ENCODE measurements at regions not wholly inside any gene's neighbourhood (a gene's known extent, or its start where the extent isn't known, plus 50 kb on each side); places are given as distances from the start of the nearest gene placed in this dataset.
A peak's percentile ranks its signal among the peaks of the same experiment; 100 is the strongest.
"Not testable (repeated sequence)": the region's sequence is repeated elsewhere in the genome, so short reads cannot be mapped to it uniquely, and the experiment has no call there.

GRCh38 chr6:22133357-22133756 is 163.5 kb downstream of the PRL start:
- no peak for DNase-seq

- DNase-seq: no peak
Observed at GRCh38 chr6:22134308-22134707, 162.5 kb downstream of the PRL start.

- DNase-seq: no peak
Observed at GRCh38 chr6:22135395-22135794, 161.4 kb downstream of the PRL start.

- DNase-seq: not testable (repeated sequence)
Observed at GRCh38 chr6:22140736-22141135, 156.1 kb downstream of the PRL start.

- no peak for DNase-seq
Observed at GRCh38 chr6:22141241-22141745, 155.5 kb downstream of the PRL start.

- DNase-seq: no peak
Observed at GRCh38 chr6:22142856-22143255, 154.0 kb downstream of the PRL start.

GRCh38 chr6:22145376-22145775 is 151.5 kb downstream of the PRL start:
- no peak for DNase-seq

- no peak for DNase-seq
Observed at GRCh38 chr6:22145823-22146677, 150.8 kb downstream of the PRL start.

- no peak for DNase-seq
Observed at GRCh38 chr6:22146678-22146930, 150.2 kb downstream of the PRL start.

- DNase-seq: no peak
Observed at GRCh38 chr6:22146931-22147701, 149.7 kb downstream of the PRL start.

- DNase-seq: peak; percentile 56
Observed at GRCh38 chr6:22147921-22148776, 148.7 kb downstream of the PRL start.

- DNase-seq: no peak
Observed at GRCh38 chr6:22149096-22149495, 147.7 kb downstream of the PRL start.

- DNase-seq: no peak
Observed at GRCh38 chr6:22149501-22150367, 147.1 kb downstream of the PRL start.

GRCh38 chr6:22150368-22151035 is 146.3 kb downstream of the PRL start:
- no peak for DNase-seq

- DNase-seq: no peak
Observed at GRCh38 chr6:22151892-22152291, 144.9 kb downstream of the PRL start.

- no peak for DNase-seq
Observed at GRCh38 chr6:22152841-22153240, 144.0 kb downstream of the PRL start.

- DNase-seq: no peak
Observed at GRCh38 chr6:22153384-22154158, 143.3 kb downstream of the PRL start.

GRCh38 chr6:22155551-22155950 is 141.3 kb downstream of the PRL start:
- DNase-seq: no peak

- no peak for DNase-seq
Observed at GRCh38 chr6:22157233-22157632, 139.6 kb downstream of the PRL start.

GRCh38 chr6:22164236-22164635 is 132.6 kb downstream of the PRL start:
- DNase-seq: no peak

- DNase-seq: not testable (repeated sequence)
Observed at GRCh38 chr6:22171006-22171405, 125.8 kb downstream of the PRL start.

Measured in NCI-H2171 (cell line).